HG03280 (cell line): ENCODE measurements at regions not wholly inside any gene's neighbourhood (a gene's known extent, or its start where the extent isn't known, plus 50 kb on each side); places are given as distances from the start of the nearest gene placed in this dataset.

ENCODE experiments used
- ATAC-seq: cut with Tn5 transposase; IDR thresholded peaks from one replicate; pipeline ENCODE4 v1.9.1; 2021; ENCODE audit warnings: mild to moderate bottlenecking, moderate library complexity; ENCODE audit not compliant: unreplicated experiment

DNA sequence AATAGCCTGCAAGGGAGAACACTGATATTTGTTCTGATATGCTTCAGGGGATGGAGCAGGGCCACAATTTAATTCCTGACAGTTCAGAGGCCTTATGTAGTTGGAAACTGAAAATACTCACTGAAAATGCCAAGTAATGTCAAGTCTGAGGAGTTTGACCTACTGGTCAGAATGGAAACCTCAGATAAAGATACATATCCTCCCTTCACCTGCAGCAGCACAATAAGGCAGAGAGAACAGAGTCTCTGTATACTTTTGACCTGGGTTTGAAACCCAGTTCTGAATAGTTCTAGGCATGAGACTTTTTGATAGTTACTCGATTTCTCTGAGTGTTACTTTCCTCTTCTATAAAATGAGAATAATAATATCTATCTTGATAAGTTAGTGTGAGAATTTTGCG is 65.8 kb upstream of the TRPC5 start:
- ATAC-seq: no peak

DNA sequence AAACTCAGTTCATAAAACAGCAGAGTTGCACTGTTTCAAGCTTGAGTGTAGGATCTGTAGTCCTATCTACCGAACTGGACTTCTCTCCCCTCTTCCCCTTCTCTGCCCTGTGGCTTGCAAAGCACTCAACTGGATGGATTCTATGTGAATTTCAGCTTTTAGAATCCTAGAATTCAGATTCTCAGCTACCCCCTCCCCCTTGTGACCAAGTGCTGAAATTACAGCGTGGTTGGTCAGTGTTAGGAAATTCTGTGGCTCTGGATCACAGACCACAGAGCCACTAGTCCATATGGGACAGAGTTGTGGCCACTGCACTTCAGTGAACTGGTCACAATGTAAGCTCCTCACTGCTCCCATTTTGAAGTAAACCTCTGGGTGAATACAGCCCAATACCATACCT is 64.6 kb upstream of the TRPC5 start:
- ATAC-seq: no peak

DNA sequence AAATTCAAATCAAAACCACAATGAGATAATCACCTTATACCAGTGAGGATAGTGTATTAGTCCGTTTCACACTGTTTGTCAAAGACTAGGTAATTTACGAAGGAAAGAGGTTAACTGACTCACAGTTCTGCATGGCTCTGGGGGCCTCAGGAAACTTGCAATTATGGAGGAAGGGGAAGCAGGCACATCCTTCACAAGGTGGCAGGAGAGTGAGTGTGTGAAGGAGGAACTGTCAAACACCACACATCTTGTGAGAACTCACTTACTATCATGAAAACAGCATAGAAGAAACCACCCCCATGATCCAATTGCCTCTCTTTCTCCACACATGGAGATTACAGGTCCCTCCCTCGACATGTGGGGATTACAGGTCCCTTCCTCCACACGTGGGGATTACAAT is 54.7 kb upstream of the TRPC5 start:
- no peak for ATAC-seq
